ENCODE measurements at regions not wholly inside any gene's neighbourhood (a gene's known extent, or its start where the extent isn't known, plus 50 kb on each side); places are given as distances from the start of the nearest gene placed in this dataset.

DNA sequence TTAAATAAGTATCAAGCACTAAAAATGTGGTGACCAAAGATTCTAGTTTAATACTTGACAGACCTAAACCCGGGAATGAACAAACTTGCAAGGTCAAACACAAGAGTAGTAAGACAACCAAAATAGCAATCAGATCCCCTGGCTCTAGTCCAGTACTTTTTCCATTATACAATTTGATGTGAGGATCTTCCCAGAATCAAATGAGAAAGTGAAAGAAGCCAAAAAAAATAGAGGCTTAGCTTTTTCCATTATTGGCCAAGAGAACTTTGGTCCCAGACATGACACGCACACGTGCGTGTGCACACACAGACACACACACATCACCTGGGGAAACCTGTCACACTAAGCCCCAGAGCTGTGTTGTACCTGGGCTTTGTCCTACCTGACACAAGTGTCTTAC, 300.6 kb upstream of the CDH5 start (continued):
- TF ChIP-seq, protein P1, sequence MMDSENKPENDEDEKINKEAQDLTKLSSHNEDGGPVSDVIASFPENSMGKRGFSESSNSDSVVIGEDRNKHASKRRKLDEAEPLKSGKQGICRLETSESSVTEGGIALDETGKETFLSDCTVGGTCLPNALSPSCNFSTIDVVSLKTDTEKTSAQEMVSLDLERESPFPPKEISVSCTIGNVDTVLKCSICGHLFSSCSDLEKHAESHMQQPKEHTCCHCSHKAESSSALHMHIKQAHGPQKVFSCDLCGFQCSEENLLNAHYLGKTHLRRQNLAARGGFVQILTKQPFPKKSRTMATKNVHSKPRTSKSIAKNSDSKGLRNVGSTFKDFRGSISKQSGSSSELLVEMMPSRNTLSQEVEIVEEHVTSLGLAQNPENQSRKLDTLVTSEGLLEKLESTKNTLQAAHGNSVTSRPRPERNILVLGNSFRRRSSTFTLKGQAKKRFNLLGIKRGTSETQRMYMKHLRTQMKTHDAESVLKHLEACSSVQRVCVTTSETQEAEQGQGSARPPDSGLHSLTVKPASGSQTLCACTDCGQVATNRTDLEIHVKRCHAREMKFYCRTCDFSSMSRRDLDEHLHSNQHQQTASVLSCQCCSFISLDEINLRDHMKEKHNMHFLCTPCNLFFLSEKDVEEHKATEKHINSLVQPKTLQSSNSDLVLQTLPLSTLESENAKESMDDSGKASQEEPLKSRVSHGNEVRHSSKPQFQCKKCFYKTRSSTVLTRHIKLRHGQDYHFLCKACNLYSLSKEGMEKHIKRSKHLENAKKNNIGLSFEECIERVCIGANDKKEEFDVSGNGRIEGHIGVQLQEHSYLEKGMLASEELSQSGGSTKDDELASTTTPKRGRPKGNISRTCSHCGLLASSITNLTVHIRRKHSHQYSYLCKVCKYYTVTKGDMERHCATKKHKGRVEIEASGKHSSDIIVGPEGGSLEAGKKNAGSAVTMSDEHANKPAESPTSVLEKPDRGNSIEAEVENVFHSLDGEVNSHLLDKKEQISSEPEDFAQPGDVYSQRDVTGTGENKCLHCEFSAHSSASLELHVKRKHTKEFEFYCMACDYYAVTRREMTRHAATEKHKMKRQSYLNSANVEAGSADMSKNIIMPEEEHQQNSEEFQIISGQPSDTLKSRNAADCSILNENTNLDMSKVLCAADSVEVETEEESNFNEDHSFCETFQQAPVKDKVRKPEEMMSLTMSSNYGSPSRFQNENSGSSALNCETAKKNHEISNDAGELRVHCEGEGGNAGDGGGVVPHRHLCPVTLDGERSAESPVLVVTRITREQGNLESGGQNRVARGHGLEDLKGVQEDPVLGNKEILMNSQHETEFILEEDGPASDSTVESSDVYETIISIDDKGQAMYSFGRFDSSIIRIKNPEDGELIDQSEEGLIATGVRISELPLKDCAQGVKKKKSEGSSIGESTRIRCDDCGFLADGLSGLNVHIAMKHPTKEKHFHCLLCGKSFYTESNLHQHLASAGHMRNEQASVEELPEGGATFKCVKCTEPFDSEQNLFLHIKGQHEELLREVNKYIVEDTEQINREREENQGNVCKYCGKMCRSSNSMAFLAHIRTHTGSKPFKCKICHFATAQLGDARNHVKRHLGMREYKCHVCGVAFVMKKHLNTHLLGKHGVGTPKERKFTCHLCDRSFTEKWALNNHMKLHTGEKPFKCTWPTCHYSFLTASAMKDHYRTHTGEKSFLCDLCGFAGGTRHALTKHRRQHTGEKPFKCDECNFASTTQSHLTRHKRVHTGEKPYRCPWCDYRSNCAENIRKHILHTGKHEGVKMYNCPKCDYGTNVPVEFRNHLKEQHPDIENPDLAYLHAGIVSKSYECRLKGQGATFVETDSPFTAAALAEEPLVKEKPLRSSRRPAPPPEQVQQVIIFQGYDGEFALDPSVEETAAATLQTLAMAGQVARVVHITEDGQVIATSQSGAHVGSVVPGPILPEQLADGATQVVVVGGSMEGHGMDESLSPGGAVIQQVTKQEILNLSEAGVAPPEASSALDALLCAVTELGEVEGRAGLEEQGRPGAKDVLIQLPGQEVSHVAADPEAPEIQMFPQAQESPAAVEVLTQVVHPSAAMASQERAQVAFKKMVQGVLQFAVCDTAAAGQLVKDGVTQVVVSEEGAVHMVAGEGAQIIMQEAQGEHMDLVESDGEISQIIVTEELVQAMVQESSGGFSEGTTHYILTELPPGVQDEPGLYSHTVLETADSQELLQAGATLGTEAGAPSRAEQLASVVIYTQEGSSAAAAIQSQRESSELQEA (CRISPR knock-in tag; IDR thresholded peaks at IDR 0.05; ENCODE audit: not compliant biosample characterization): no peak
- no peak for TF ChIP-seq ZNF264 (CRISPR knock-in tag; IDR thresholded peaks at IDR 0.05)
- TF ChIP-seq RFXAP (CRISPR knock-in tag; IDR thresholded peaks at IDR 0.05; ENCODE audit: borderline replicate concordance): no peak
- TF ChIP-seq, protein P2, sequence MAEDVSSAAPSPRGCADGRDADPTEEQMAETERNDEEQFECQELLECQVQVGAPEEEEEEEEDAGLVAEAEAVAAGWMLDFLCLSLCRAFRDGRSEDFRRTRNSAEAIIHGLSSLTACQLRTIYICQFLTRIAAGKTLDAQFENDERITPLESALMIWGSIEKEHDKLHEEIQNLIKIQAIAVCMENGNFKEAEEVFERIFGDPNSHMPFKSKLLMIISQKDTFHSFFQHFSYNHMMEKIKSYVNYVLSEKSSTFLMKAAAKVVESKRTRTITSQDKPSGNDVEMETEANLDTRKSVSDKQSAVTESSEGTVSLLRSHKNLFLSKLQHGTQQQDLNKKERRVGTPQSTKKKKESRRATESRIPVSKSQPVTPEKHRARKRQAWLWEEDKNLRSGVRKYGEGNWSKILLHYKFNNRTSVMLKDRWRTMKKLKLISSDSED (CRISPR knock-in tag; IDR thresholded peaks at IDR 0.05): no peak
- no peak for TF ChIP-seq ZSCAN30 (CRISPR knock-in tag; IDR thresholded peaks at IDR 0.05)
- no peak for TF ChIP-seq SRSF4 (IDR thresholded peaks at IDR 0.05; ENCODE audit: low read depth, low read length, poor library complexity, severe bottlenecking)
- TF ChIP-seq ZNF253 (CRISPR knock-in tag; IDR thresholded peaks at IDR 0.05; ENCODE audit: borderline replicate concordance): no peak
